NCI-H2107 treated with DMSO at 0.1 percent for 48 hours (cell line): ENCODE measurements at regions not wholly inside any gene's neighbourhood (a gene's known extent, or its start where the extent isn't known, plus 50 kb on each side); places are given as distances from the start of the nearest gene placed in this dataset.

Experiments used
- DNase-seq: peaks from one replicate; lab custom pipeline; 2025; ENCODE audit not compliant: unreplicated experiment; lab: John Stamatoyannopoulos, UW

- no peak for DNase-seq
Observed at GRCh38 chr4:138085736-138086305, 156.3 kb downstream of the SLC7A11 start.

- no peak for DNase-seq
Observed at GRCh38 chr4:138078751-138079520, 163.2 kb downstream of the SLC7A11 start.

GRCh38 chr4:138078253-138078652, 163.9 kb downstream of the SLC7A11 start:
- DNase-seq = no peak

GRCh38 chr4:138076561-138076960, 165.6 kb downstream of the SLC7A11 start:
- no peak for DNase-seq

GRCh38 chr4:138070816-138071215, 171.3 kb downstream of the SLC7A11 start:
- DNase-seq = no peak

GRCh38 chr4:138063581-138063980, 178.6 kb downstream of the SLC7A11 start:
- no peak for DNase-seq

GRCh38 chr4:138062929-138063328, 179.2 kb downstream of the SLC7A11 start:
- no peak for DNase-seq

- no peak for DNase-seq
Observed at GRCh38 chr4:138056541-138056940, 185.6 kb downstream of the SLC7A11 start.

GRCh38 chr4:138055890-138056289, 186.3 kb downstream of the SLC7A11 start:
- no peak for DNase-seq

GRCh38 chr4:138053641-138054301, 188.4 kb downstream of the SLC7A11 start:
- no peak for DNase-seq

- no peak for DNase-seq
Observed at GRCh38 chr4:138052806-138053632, 189.1 kb downstream of the SLC7A11 start.

GRCh38 chr4:138051157-138051556, 191.0 kb downstream of the SLC7A11 start:
- DNase-seq = no peak

- DNase-seq = no peak
Observed at GRCh38 chr4:138050601-138051000, 191.5 kb downstream of the SLC7A11 start.

- DNase-seq = no peak
Observed at GRCh38 chr4:138049355-138049754, 192.8 kb downstream of the SLC7A11 start.

- DNase-seq = no peak
Observed at GRCh38 chr4:138047290-138047689, 194.9 kb downstream of the SLC7A11 start.

GRCh38 chr4:138045036-138045435, 197.1 kb downstream of the SLC7A11 start:
- no peak for DNase-seq

- DNase-seq = no peak
Observed at GRCh38 chr4:138039010-138039409, 203.1 kb downstream of the SLC7A11 start.

GRCh38 chr4:138037696-138038095, 204.5 kb downstream of the SLC7A11 start:
- no peak for DNase-seq

- peak; percentile 22 for DNase-seq
Observed at GRCh38 chr4:138035781-138036258, 206.3 kb downstream of the SLC7A11 start.

- no peak for DNase-seq
Observed at GRCh38 chr4:138034871-138035270, 207.3 kb downstream of the SLC7A11 start.

- DNase-seq = no peak
Observed at GRCh38 chr4:138032222-138032621, 209.9 kb downstream of the SLC7A11 start.
